GM12878 (cell line): ENCODE measurements at regions not wholly inside any gene's neighbourhood (a gene's known extent, or its start where the extent isn't known, plus 50 kb on each side); places are given as distances from the start of the nearest gene placed in this dataset.

Source experiments
- ATAC-seq: fragments of 200-7000 bp; cut with Tn5 transposase; 3 replicates; pipeline ENCODE4 v1.9.1; 2020; ENCODE audit warnings: mild to moderate bottlenecking, moderate library complexity
- BruUV-seq: library from RNA; stranded (reverse); fragments of 400-500 nt; replicated peaks from 2 replicates; lab custom pipeline; 2021; lab: Mats Ljungman, UMichigan
- CTCF ChIA-PET: fragments of 300-600 bp; sonication (Branson Sonifier 250); formaldehyde crosslinking; extraction: SDS; loops from one replicate; lab custom pipeline; 2021; ENCODE audit warnings: inconsistent platforms; lab: Yijun Ruan, JAX
- POLR2A ChIA-PET: fragments of 350-600 bp; formaldehyde crosslinking; extraction: SDS; loops from one replicate; lab custom pipeline; 2021; ENCODE audit warnings: inconsistent platforms; lab: Charles Lee
- RAD21 ChIA-PET: fragments of 300-600 bp; sonication (Branson Sonifier 250); formaldehyde crosslinking; loops from one replicate; lab custom pipeline; 2023; ENCODE audit warnings: antibody characterized with exemption; ENCODE audit not compliant: unreplicated experiment; lab: Charles Lee
- SMC1A ChIA-PET: fragments of 300-600 bp; sonication (Branson Sonifier 250); formaldehyde crosslinking; loops from one replicate; lab custom pipeline; 2023; ENCODE audit not compliant: unreplicated experiment, uncharacterized antibody; lab: Charles Lee
- DNase-seq: peaks from one replicate; pipeline ENCODE4 v3.0.0-alpha.2; 2011; ENCODE audit warnings: low read depth, low spot score
- FAIRE-seq: peaks from 3 replicates; lab custom pipeline; 2011; peaks lifted over from hg19 to GRCh38; lab: Jason Lieb, UNC
- H2AFZ ChIP-seq: 2 replicates; pipeline ENCODE4 v1.6.0; 2011; ENCODE audit warnings: low read depth, low read length, control low read depth; ENCODE audit not compliant: control insufficient read depth
- H3K27ac ChIP-seq: 2 replicates; pipeline ENCODE4 v1.5.1; 2011; ENCODE audit warnings: control low read depth; ENCODE audit not compliant: control insufficient read depth, insufficient read depth
- H3K27me3 ChIP-seq, 2 experiments: replicated peaks in 1 of 2; 2 replicates each; pipeline versions ENCODE4 v1.6.0 to v1.6.1; 2011; ENCODE audit warnings: low read length in 1 of 2; ENCODE audit not compliant: control insufficient read depth in 2 of 2, insufficient read depth in 2 of 2
- H3K36me3 ChIP-seq, 2 experiments: 2 replicates each; pipeline ENCODE4 v1.5.1; 2011; ENCODE audit warnings: low read length in 1 of 2; ENCODE audit not compliant: control insufficient read depth in 2 of 2, insufficient read depth in 2 of 2
- H3K4me1 ChIP-seq: 2 replicates; pipeline ENCODE4 v1.6.1; 2011; ENCODE audit warnings: mild to moderate bottlenecking, low read length, moderate library complexity, mixed read lengths; ENCODE audit not compliant: control insufficient read depth, insufficient read depth
- H3K4me2 ChIP-seq: 2 replicates; pipeline ENCODE4 v1.6.0; 2011; ENCODE audit warnings: control low read depth; ENCODE audit not compliant: control insufficient read depth, insufficient read depth
- H3K4me3 ChIP-seq: fragments of 200-600 bp; sonication (generic); 2 replicates; pipeline ENCODE4 v1.5.1; 2016
- H3K79me2 ChIP-seq: 2 replicates; pipeline ENCODE4 v1.6.0; 2011; ENCODE audit warnings: low read length; ENCODE audit not compliant: control insufficient read depth, insufficient read depth
- H3K9ac ChIP-seq: 2 replicates; pipeline ENCODE4 v1.8.0; 2011; ENCODE audit warnings: low read length, control low read depth, mixed read lengths; ENCODE audit not compliant: control insufficient read depth, insufficient read depth
- H3K9me3 ChIP-seq: replicated peaks from 3 replicates; pipeline ENCODE4 v1.5.1; 2011; ENCODE audit warnings: mild to moderate bottlenecking, low read length; ENCODE audit not compliant: control insufficient read depth, insufficient read depth
- H4K20me1 ChIP-seq: 2 replicates; pipeline ENCODE4 v1.6.0; 2011; ENCODE audit not compliant: control insufficient read depth, insufficient read depth
- CUX1 ChIP-seq: IDR thresholded peaks from 2 replicates; pipeline ENCODE4 v1.6.1; 2012; ENCODE audit warnings: improper control_type of control experiment, low read depth, low read length; ENCODE audit not compliant: insufficient replicate concordance
- HDAC6 ChIP-seq: fragments of 200-600 bp; sonication (generic); IDR thresholded peaks from one replicate; pipeline ENCODE4 v1.8.0; 2017; ENCODE audit warnings: antibody characterized with exemption; ENCODE audit not compliant: unreplicated experiment
- HSF1 ChIP-seq: fragments of 150-350 bp; IDR thresholded peaks from 2 replicates; pipeline ENCODE4 v1.6.1; 2014; ENCODE audit warnings: mild to moderate bottlenecking, low read depth, low read length
- KDM1A ChIP-seq: fragments of 200-600 bp; sonication (generic); IDR thresholded peaks from 2 replicates; pipeline ENCODE4 v1.6.1; 2016; ENCODE audit warnings: borderline replicate concordance
- PAX5 ChIP-seq: IDR thresholded peaks from 2 replicates; pipeline ENCODE4 v1.6.1; 2011; ENCODE audit warnings: low read depth, low read length, borderline replicate concordance
- RAD51 ChIP-seq: fragments of 450-650 bp; IDR thresholded peaks from 2 replicates; pipeline ENCODE4 v1.6.1; 2016; ENCODE audit warnings: moderate library complexity, mild to moderate bottlenecking, inconsistent platforms
- RBBP5 ChIP-seq: fragments of 200-600 bp; sonication (generic); conservative IDR thresholded peaks from 2 replicates; pipeline ENCODE4 v1.6.1; 2016
- SMAD1 ChIP-seq: fragments of 450-650 bp; IDR thresholded peaks from 2 replicates; pipeline ENCODE4 v1.6.1; 2018; ENCODE audit warnings: mild to moderate bottlenecking, low read depth; ENCODE audit not compliant: partially characterized antibody
- ZNF384 ChIP-seq: IDR thresholded peaks from 2 replicates; pipeline ENCODE4 v1.6.1; 2012; ENCODE audit warnings: low read depth, mild to moderate bottlenecking, low read length, improper control_type of control experiment, borderline replicate concordance
- ZNF687 ChIP-seq: fragments of 450-650 bp; IDR thresholded peaks from 2 replicates; pipeline ENCODE4 v1.6.1; 2017; ENCODE audit warnings: mild to moderate bottlenecking, moderate library complexity
- WGBS: methylation state at CpG from one replicate; pipeline ENCODE4 v1.1.6; 2016; ENCODE audit warnings: low lambda C conversion rate; ENCODE audit not compliant: insufficient replicate concordance, insufficient coverage; ENCODE audit errors: missing lambda C conversion rate; 5-methylcytosine and 5-hydroxymethylcytosine counted together
- in situ Hi-C: fragments of 300-500 bp; cut with MboI; formaldehyde crosslinking; loops from 9 replicates; pipeline ENCODE4 v1.14.3; 2018; ENCODE audit warnings: mixed read lengths
- intact Hi-C: fragments of 100-400 bp; cut with micrococcal nuclease; formaldehyde crosslinking; loops from one replicate; pipeline ENCODE4 v1.14.2; 2022; ENCODE audit not compliant: unreplicated experiment

- TF ChIP-seq ZNF687 (no peak), KDM1A (no peak), RBBP5 (no peak)
- TF ChIP-seq, all 136 proteins: peak for 0
Observed at GRCh38 chr22:25492841-25493734, 71.4 kb upstream of the GRK3 start (continued).

- CTCF ChIA-PET: interaction anchor here (0.6 to 0.8 kb wide), 2 partner anchors 9 to 69 kb away, joined by 5 to 6 read pairs; no protein-coding TSS in a partner anchor
- TF ChIP-seq HSF1: no peak
- TF ChIP-seq SMAD1: no peak
- no peak for TF ChIP-seq RAD51
- TF ChIP-seq PAX5: no peak
- TF ChIP-seq CUX1: no peak
- TF ChIP-seq HDAC6: no peak
- TF ChIP-seq ZNF384: no peak
Observed at GRCh38 chr22:25493794-25494193, 70.7 kb upstream of the GRK3 start.

More at GRCh38 chr22:25493794-25494193, 70.7 kb upstream of the GRK3 start:
- Histone ChIP-seq H3K4me1 (peaks cover 13% of the 10 kb centered on the region), H3K79me2 (no peaks in the 10 kb centered on the region), H3K27me3 (no peaks in the 10 kb centered on the region), H3K9ac (no peak overlapping the region), H4K20me1 (no peaks in the 10 kb centered on the region), H3K4me3 (no peak overlapping the region), H3K27ac (no peak overlapping the region), H3K36me3 (no peaks in the 10 kb centered on the region), H3K9me3 (no peaks in the 10 kb centered on the region), H3K4me2 (no peak overlapping the region), H2AFZ (no peak overlapping the region)
- no peak for FAIRE-seq
- 98% methylated on average over 4 of the region's 4 CpGs for WGBS
- DNase-seq: no peak
- POLR2A ChIA-PET: interaction anchor here (1.2 to 1.6 kb wide), 2 partner anchors 12 to 70 kb away, joined by 3 to 4 read pairs; no protein-coding TSS in a partner anchor
- in situ Hi-C loops: no loop called here
- RAD21 ChIA-PET: interaction anchor here (1.7 to 1.8 kb wide), 2 partner anchors 9 to 48 kb away, joined by 4 to 8 read pairs; no protein-coding TSS in a partner anchor
- no peak for ATAC-seq
- SMC1A ChIA-PET: interaction anchor here (2.1 to 3.9 kb wide), 3 partner anchors 8 to 50 kb away, joined by 6 to 20 read pairs (median 18); no protein-coding TSS in a partner anchor
- intact Hi-C loops: no loop called here
- BruUV-seq: no TSS peak
